Neutrophil (primary cell): ENCODE measurements at regions not wholly inside any gene's neighbourhood (a gene's known extent, or its start where the extent isn't known, plus 50 kb on each side); places are given as distances from the start of the nearest gene placed in this dataset.
"Not testable (repeated sequence)": the region's sequence is repeated elsewhere in the genome, so short reads cannot be mapped to it uniquely, and the experiment has no call there.

Source experiments
- H3K27ac ChIP-seq: fragments of 200-600 bp; sonication (generic); 2 replicates; pipeline ENCODE4 v1.5.1; 2016; ENCODE audit warnings: mild to moderate bottlenecking, moderate library complexity
- H3K27me3 ChIP-seq: fragments of 200-600 bp; sonication (generic); 2 replicates; pipeline ENCODE4 v1.6.0; 2016; ENCODE audit warnings: mild to moderate bottlenecking
- H3K36me3 ChIP-seq: fragments of 200-600 bp; sonication (generic); 2 replicates; pipeline ENCODE4 v1.5.1; 2017
- H3K4me1 ChIP-seq, 2 experiments: fragments of 200-600 bp in 1 of 2; sonication (generic) in 1 of 2; 1 replicate in 1 of 2; 2 replicates in 1 of 2; pipeline versions ENCODE4 v1.5.1 to v1.6.1; 2013 to 2016; ENCODE audit warnings: low read depth in 1 of 2, low read length in 1 of 2, mild to moderate bottlenecking in 1 of 2, moderate library complexity in 1 of 2; ENCODE audit not compliant: control insufficient read depth in 1 of 2, insufficient read depth in 1 of 2
- H3K4me3 ChIP-seq, 2 experiments: fragments of 200-600 bp in 1 of 2; sonication (generic) in 1 of 2; 1 replicate in 1 of 2; 2 replicates in 1 of 2; pipeline ENCODE4 v1.5.1; 2013 to 2016; ENCODE audit warnings: low read depth in 1 of 2, low read length in 1 of 2, mild to moderate bottlenecking in 1 of 2, moderate library complexity in 1 of 2
- H3K9me3 ChIP-seq: fragments of 200-600 bp; sonication (generic); 2 replicates; pipeline ENCODE4 v1.5.1; 2016
- CTCF ChIP-seq: fragments of 200-600 bp; sonication (generic); IDR thresholded peaks from 2 replicates; pipeline ENCODE4 v1.5.1; 2016; ENCODE audit warnings: antibody characterized with exemption

GRCh38 chr20:53668992-53669391 is 75.4 kb upstream of the ZNF217 start:
- Histone ChIP-seq H3K27ac (no peak overlapping the region), H3K4me1 (no peaks in the 10 kb centered on the region), H3K27me3 (no peaks in the 10 kb centered on the region), H3K4me3 (no peak overlapping the region), H3K36me3 (no peaks in the 10 kb centered on the region), H3K9me3 (no peaks in the 10 kb centered on the region)
- no peak for TF ChIP-seq CTCF

- TF ChIP-seq CTCF, result no peak
- Histone ChIP-seq H3K4me1 (peaks cover 0 to 4% of the 10 kb centered on the region in 2 experiments), H3K4me3 (no peak overlapping the region), H3K9me3 (no peaks in the 10 kb centered on the region), H3K27me3 (no peaks in the 10 kb centered on the region), H3K36me3 (no peaks in the 10 kb centered on the region), H3K27ac (no peak overlapping the region)
Measured at GRCh38 chr20:53666144-53666543, 72.5 kb upstream of the ZNF217 start.

- Histone ChIP-seq H3K27me3 (no peaks in the 10 kb centered on the region), H3K9me3 (no peaks in the 10 kb centered on the region), H3K4me1 (peaks cover 11 to 18% of the 10 kb centered on the region in 2 experiments), H3K27ac (no peak overlapping the region), H3K4me3 (no peak overlapping the region), H3K36me3 (no peaks in the 10 kb centered on the region)
- no peak for TF ChIP-seq CTCF
Measured at GRCh38 chr20:53664121-53664520, 70.5 kb upstream of the ZNF217 start.

GRCh38 chr20:53663521-53663920 is 69.9 kb upstream of the ZNF217 start:
- H3K9me3 ChIP-seq, H3K27me3 ChIP-seq, H3K36me3 ChIP-seq, H3K27ac ChIP-seq, H3K4me3 ChIP-seq: not testable (repeated sequence)
- H3K4me1 ChIP-seq, result peaks cover 11 to 18% of the 10 kb centered on the region in 2 experiments

GRCh38 chr20:53662595-53662994 is 69.0 kb upstream of the ZNF217 start:
- Histone ChIP-seq H3K4me1 (peaks cover 20 to 21% of the 10 kb centered on the region in 2 experiments), H3K9me3 (no peaks in the 10 kb centered on the region), H3K27ac (no peak overlapping the region), H3K4me3 (no peak overlapping the region), H3K27me3 (no peaks in the 10 kb centered on the region), H3K36me3 (no peaks in the 10 kb centered on the region)
- no peak for TF ChIP-seq CTCF

- no peak for TF ChIP-seq CTCF
- Histone ChIP-seq H3K27me3 (no peaks in the 10 kb centered on the region), H3K4me1 (peaks cover 35 to 37% of the 10 kb centered on the region in 2 experiments), H3K36me3 (no peaks in the 10 kb centered on the region), H3K9me3 (no peaks in the 10 kb centered on the region), H3K27ac (peak overlapping the region; percentile 24), H3K4me3 (peak overlapping the region in 1 of 2 experiments; percentile 58)
Measured at GRCh38 chr20:53660947-53661381, 67.3 kb upstream of the ZNF217 start.
